Lung (tissue), 11 donors: ENCODE measurements at regions not wholly inside any gene's neighbourhood (a gene's known extent, or its start where the extent isn't known, plus 50 kb on each side); places are given as distances from the start of the nearest gene placed in this dataset.

Experiments
- ATAC-seq: fragments of 200-7000 bp; cut with Tn5 transposase; one replicate; pipeline ENCODE4 v1.9.1; 2020; ENCODE audit warnings: moderate number of reproducible peaks; ENCODE audit not compliant: insufficient read depth, low FRiP score
- DNase-seq, 3 donors: peaks; one replicate each; pipeline ENCODE4 v3.0.0-alpha.2; 2013 to 2017
- H3K27ac ChIP-seq, 2 donors: one replicate each; pipeline ENCODE4 v1.5.1; 2013; ENCODE audit warnings: mild to moderate bottlenecking in 2 of 2, moderate library complexity in 2 of 2, control low read depth in 1 of 2, inconsistent platforms in 1 of 2, low read depth in 1 of 2, low read length in 1 of 2
- H3K27me3 ChIP-seq, 3 donors: one replicate each; pipeline ENCODE4 v1.5.1; 2013; ENCODE audit warnings: low read length in 2 of 3; ENCODE audit not compliant: control insufficient read depth in 3 of 3, insufficient read depth in 3 of 3
- H3K36me3 ChIP-seq, 4 donors: one replicate each; pipeline ENCODE4 v1.5.1; 2013; ENCODE audit warnings: low read length in 4 of 4, mild to moderate bottlenecking in 1 of 4, moderate library complexity in 1 of 4; ENCODE audit not compliant: control insufficient read depth in 4 of 4, insufficient read depth in 4 of 4
- H3K4me1 ChIP-seq, 5 donors: one replicate each; pipeline ENCODE4 v1.5.1; 2013; ENCODE audit warnings: low read length in 5 of 5, mild to moderate bottlenecking in 2 of 5, moderate library complexity in 1 of 5; ENCODE audit not compliant: control insufficient read depth in 5 of 5, insufficient read depth in 5 of 5
- H3K4me3 ChIP-seq: one replicate; pipeline ENCODE4 v1.5.1; 2013; ENCODE audit warnings: mild to moderate bottlenecking, control low read depth, moderate library complexity
- H3K9ac ChIP-seq, 2 donors: one replicate each; pipeline ENCODE4 v1.5.1; 2013; ENCODE audit warnings: low read length in 2 of 2, control low read depth in 1 of 2; ENCODE audit not compliant: insufficient read depth in 1 of 2
- H3K9me3 ChIP-seq, 4 donors: one replicate each; pipeline ENCODE4 v1.5.1; 2013; ENCODE audit warnings: low read length in 3 of 4, mild to moderate bottlenecking in 1 of 4, moderate library complexity in 1 of 4; ENCODE audit not compliant: control insufficient read depth in 4 of 4, insufficient read depth in 3 of 4
- CTCF ChIP-seq: IDR thresholded peaks from 2 replicates; pipeline ENCODE4 v1.5.1; 2012; ENCODE audit warnings: mild to moderate bottlenecking; ENCODE audit errors: control extremely low read depth, extremely low read depth
- WGBS, 2 donors: extraction: QIAGEN DNeasy Blood & Tissue Kit; methylation state at CpG; one replicate each; pipeline ENCODE4 v1.1.7; 2013; 5-methylcytosine and 5-hydroxymethylcytosine counted together
- donor health status: control.
- donor health status: control.
- donor health status: Bipolar disorder and iron deficiency.
- donor health status: healthy.
- donor health status: DM: yes; HTN: yes; CAD: no.

DNA sequence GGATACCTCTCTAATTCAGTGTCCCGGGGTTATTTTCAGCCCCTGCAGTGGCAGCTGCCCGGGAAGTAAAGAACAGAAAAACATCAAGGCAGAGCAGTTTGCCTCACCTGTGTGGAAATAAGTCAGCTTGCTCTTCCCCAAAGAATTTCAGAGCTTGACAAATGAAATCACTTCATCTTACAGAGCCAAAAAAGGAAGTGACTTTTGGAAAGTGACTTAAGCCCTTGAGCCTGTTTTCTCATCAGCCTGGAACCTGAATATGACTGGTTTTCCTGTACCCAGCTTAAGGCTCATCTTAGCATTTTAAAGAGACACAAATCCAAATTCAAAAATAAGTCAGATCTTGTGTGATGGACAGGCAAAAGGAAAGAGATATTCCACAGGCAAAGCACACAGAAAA lies 211.6 kb downstream of the RCHY1 start:
- Histone ChIP-seq H3K27ac (no peak overlapping the region), H3K9me3 (peaks cover 0 to 4% (median 0%) of the 10 kb centered on the region in 4 donors), H3K36me3 (no peaks in the 10 kb centered on the region), H3K4me3 (no peak overlapping the region), H3K4me1 (no peaks in the 10 kb centered on the region), H3K27me3 (no peaks in the 10 kb centered on the region), H3K9ac (no peak overlapping the region)
- WGBS, 2 donors, result 78 to 84% methylated on average over 2 of the region's 2 CpGs
- DNase-seq, result no peak
- no peak for TF ChIP-seq CTCF
- no peak for ATAC-seq

DNA sequence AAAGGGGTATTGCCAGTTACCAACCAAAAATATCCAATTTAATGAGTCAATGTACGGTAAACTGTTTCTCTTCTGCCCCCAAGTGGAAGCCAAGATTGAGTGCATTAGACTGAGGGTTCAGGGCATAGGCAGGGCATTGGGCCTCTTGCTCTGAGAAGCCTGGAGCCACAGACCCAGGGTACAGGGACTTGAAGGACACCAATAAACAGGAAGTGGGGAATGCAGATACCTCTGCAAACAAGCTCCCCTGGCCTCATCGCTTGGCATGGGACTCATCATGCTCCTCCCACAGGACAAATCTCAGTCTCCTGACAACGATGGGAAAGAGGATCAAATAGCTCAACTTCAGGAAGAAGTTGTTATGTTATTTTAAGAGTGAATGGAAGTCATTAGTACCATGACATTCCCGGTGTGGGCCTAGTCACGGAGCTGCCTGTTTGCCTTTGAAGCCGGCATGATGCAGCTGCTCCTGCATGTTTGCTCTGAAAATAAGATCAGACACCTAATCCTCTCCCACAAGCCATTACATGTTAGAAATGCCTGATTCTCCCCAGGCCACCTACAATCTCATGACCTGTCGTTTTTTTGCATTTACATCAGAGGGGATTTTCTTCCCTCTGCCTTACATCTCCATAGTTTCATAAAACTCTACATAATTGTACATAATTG lies 224.2 kb downstream of the RCHY1 start:
- DNase-seq, result peak in 1 of 3 donors; percentile 22

DNA sequence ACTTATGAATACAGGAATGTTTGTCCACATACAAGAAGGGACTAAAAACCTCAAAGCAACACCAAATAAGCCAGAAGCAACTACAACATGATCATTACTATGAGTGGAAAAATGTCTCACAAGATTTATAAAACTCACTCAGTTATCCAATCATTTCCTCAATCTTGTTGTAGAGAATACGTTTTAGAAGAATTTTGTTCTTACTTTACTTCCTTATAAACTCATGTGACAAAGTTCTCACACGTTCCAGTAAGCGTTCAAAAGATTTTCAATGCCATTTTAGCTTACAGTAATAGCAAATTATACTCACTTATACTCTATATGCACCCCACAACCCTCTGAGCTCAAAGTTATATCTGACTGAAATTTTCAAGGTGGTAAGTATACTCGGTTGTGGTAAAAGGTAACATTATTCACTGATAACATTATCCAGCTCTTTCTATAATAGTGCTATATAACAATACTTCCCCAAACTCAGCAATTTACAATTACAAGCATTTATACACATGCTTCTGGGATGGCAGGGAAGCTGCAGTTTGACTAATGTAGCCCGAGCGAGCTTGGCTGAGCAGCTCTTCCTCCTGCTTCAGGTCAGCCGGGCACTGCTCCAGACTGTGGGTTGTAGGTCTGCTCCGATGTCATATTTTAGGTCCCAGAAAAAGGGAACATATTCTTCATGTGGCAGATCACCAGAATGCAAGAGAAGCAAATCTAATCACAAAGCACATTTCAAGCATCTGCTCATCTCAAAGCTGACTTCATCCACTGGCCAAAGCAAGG lies 226.3 kb downstream of the RCHY1 start:
- Histone ChIP-seq H3K27me3 (no peaks in the 10 kb centered on the region), H3K27ac (no peak overlapping the region), H3K36me3 (no peaks in the 10 kb centered on the region), H3K4me1 (no peaks in the 10 kb centered on the region), H3K4me3 (no peak overlapping the region), H3K9me3 (peaks cover 0 to 2% (median 0%) of the 10 kb centered on the region in 4 donors), H3K9ac (no peak overlapping the region)
- ATAC-seq (no peak), DNase-seq (no peak)
- WGBS, 2 donors, result 53 to 66% methylated on average over 8 of the region's 8 CpGs
- TF ChIP-seq CTCF, result no peak

More for the DNA sequence above, 224.2 kb downstream of the RCHY1 start:
- Histone ChIP-seq H3K27me3 (no peaks in the 10 kb centered on the region), H3K9me3 (peaks cover 0 to 2% (median 0%) of the 10 kb centered on the region in 4 donors), H3K4me3 (no peak overlapping the region), H3K36me3 (no peaks in the 10 kb centered on the region), H3K4me1 (no peaks in the 10 kb centered on the region), H3K27ac (no peak overlapping the region), H3K9ac (no peak overlapping the region)
- peak; percentile 58 for ATAC-seq
- TF ChIP-seq CTCF, result no peak
- WGBS, 2 donors, result 45 to 50% methylated on average over 7 of the region's 7 CpGs
